ENCODE measurements at regions not wholly inside any gene's neighbourhood (a gene's known extent, or its start where the extent isn't known, plus 50 kb on each side); places are given as distances from the start of the nearest gene placed in this dataset.

DNA sequence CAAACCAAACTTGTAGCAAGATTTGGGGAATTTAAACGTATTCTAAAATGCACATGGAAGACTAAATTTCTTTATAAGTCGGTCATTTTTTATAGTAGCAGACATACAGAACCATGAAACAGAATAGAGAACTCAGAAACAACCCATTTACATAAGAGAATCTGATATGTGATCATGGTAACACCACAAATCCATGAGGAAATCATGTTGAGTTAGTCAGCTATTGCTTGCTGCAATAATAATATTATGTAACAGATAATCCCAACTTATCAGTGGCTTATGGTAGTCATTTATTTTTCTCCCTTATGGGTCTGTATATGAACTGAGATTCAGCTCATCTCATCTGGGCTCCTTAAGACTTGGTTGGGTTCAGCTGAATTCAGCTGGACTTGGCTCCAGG is 103.4 kb upstream of the SERTAD2 start:
- TF ChIP-seq POLR2A (IDR thresholded peaks at IDR 0.05), result no peak
- TF ChIP-seq, protein P1, sequence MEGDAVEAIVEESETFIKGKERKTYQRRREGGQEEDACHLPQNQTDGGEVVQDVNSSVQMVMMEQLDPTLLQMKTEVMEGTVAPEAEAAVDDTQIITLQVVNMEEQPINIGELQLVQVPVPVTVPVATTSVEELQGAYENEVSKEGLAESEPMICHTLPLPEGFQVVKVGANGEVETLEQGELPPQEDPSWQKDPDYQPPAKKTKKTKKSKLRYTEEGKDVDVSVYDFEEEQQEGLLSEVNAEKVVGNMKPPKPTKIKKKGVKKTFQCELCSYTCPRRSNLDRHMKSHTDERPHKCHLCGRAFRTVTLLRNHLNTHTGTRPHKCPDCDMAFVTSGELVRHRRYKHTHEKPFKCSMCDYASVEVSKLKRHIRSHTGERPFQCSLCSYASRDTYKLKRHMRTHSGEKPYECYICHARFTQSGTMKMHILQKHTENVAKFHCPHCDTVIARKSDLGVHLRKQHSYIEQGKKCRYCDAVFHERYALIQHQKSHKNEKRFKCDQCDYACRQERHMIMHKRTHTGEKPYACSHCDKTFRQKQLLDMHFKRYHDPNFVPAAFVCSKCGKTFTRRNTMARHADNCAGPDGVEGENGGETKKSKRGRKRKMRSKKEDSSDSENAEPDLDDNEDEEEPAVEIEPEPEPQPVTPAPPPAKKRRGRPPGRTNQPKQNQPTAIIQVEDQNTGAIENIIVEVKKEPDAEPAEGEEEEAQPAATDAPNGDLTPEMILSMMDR (IDR thresholded peaks at IDR 0.05), result no peak
